H1 (cell line): ENCODE measurements at regions not wholly inside any gene's neighbourhood (a gene's known extent, or its start where the extent isn't known, plus 50 kb on each side); places are given as distances from the start of the nearest gene placed in this dataset.

Experiments used
- CTCF ChIA-PET: fragments of 300-600 bp; sonication (Branson Sonifier 250); formaldehyde crosslinking; loops from one replicate; lab custom pipeline; 2021; ENCODE audit not compliant: partially characterized antibody; lab: Charles Lee
- POLR2A ChIA-PET: fragments of 300-600 bp; sonication (Branson Sonifier 250); formaldehyde crosslinking; loops from one replicate; lab custom pipeline; 2021; ENCODE audit warnings: inconsistent platforms; ENCODE audit not compliant: partially characterized antibody; lab: Charles Lee
- DNase-seq, 2 experiments: peaks; one replicate each; pipeline versions ENCODE4 v3.0.0 to v3.0.0-alpha.2; 2010 to 2022; ENCODE audit warnings: low spot score in 2 of 2, low read depth in 1 of 2, mixed read lengths in 1 of 2
- FAIRE-seq: peaks from 2 replicates; lab custom pipeline; 2011; peaks lifted over from hg19 to GRCh38; lab: Jason Lieb, UNC
- H2AFZ ChIP-seq: 2 replicates; pipeline ENCODE4 v1.8.1; 2012; ENCODE audit warnings: low read length, inconsistent platforms
- H2AK5ac ChIP-seq: 2 replicates; pipeline ENCODE4 v1.6.1; 2013; ENCODE audit warnings: low read depth, low read length
- H2BK120ac ChIP-seq: replicated peaks from 2 replicates; pipeline ENCODE3; 2013; ENCODE audit warnings: low read depth, low read length, inconsistent platforms
- H2BK12ac ChIP-seq: 2 replicates; pipeline ENCODE4 v1.6.1; 2013; ENCODE audit warnings: low read depth, low read length
- H2BK15ac ChIP-seq: 2 replicates; pipeline ENCODE4 v1.6.1; 2013; ENCODE audit warnings: low read length
- H2BK20ac ChIP-seq: 2 replicates; pipeline ENCODE4 v1.6.1; 2013; ENCODE audit warnings: low read length
- H2BK5ac ChIP-seq: 2 replicates; pipeline ENCODE4 v1.6.1; 2013; ENCODE audit warnings: low read depth, low read length
- H3K14ac ChIP-seq: 2 replicates; pipeline ENCODE4 v1.6.1; 2013; ENCODE audit warnings: inconsistent platforms; ENCODE audit not compliant: insufficient read length
- H3K18ac ChIP-seq: 2 replicates; pipeline ENCODE4 v1.6.1; 2013; ENCODE audit warnings: low read length; ENCODE audit errors: extremely low read depth
- H3K23ac ChIP-seq: 2 replicates; pipeline ENCODE4 v1.6.1; 2013; ENCODE audit warnings: inconsistent platforms; ENCODE audit not compliant: insufficient read length
- H3K23me2 ChIP-seq: 2 replicates; pipeline ENCODE4 v1.6.1; 2013; ENCODE audit warnings: low read depth, low read length
- H3K27ac ChIP-seq: 2 replicates; pipeline ENCODE4 v1.6.1; 2011; ENCODE audit warnings: low read depth, low read length, inconsistent platforms
- H3K27me3 ChIP-seq, 4 experiments: replicated peaks in 1 of 4; 1 replicate in 1 of 4; 2 replicates in 3 of 4; pipeline versions ENCODE4 v1.6.1 to v1.8.1; 2011 to 2013; ENCODE audit warnings: low read length in 3 of 4, mild to moderate bottlenecking in 3 of 4, inconsistent platforms in 2 of 4, mixed read lengths in 2 of 4, moderate library complexity in 1 of 4; ENCODE audit not compliant: control insufficient read depth in 3 of 4, insufficient read depth in 3 of 4; ENCODE audit errors: extremely low read depth in 1 of 4
- H3K36me3 ChIP-seq, 4 experiments: 2 replicates each; pipeline versions ENCODE4 v1.6.1 to v1.8.1; 2011 to 2013; ENCODE audit warnings: mild to moderate bottlenecking in 4 of 4, low read length in 3 of 4, moderate library complexity in 2 of 4, control low read depth in 1 of 4, inconsistent platforms in 1 of 4; ENCODE audit not compliant: insufficient read depth in 4 of 4, control insufficient read depth in 2 of 4
- H3K4ac ChIP-seq: replicated peaks from 2 replicates; pipeline ENCODE3; 2013; ENCODE audit warnings: low read length, low read depth, mixed read lengths, inconsistent platforms; ENCODE audit not compliant: insufficient read length
- H3K4me1 ChIP-seq, 4 experiments: replicated peaks in 1 of 4; 1 replicate in 1 of 4; 2 replicates in 3 of 4; pipeline versions ENCODE4 v1.6.1 to v1.8.1; 2011 to 2013; ENCODE audit warnings: low read length in 3 of 4, inconsistent platforms in 2 of 4, mixed read lengths in 1 of 4; ENCODE audit not compliant: insufficient read depth in 4 of 4, control insufficient read depth in 3 of 4
- H3K4me2 ChIP-seq, 2 experiments: 2 replicates each; pipeline versions ENCODE4 v1.6.1 to v1.8.1; 2011 to 2013; ENCODE audit warnings: low read depth in 2 of 2, low read length in 2 of 2, control low read depth in 1 of 2, inconsistent platforms in 1 of 2, mild to moderate bottlenecking in 1 of 2; ENCODE audit not compliant: insufficient read depth in 1 of 2
- H3K4me3 ChIP-seq, 4 experiments: fragments of 200-600, 300-600 bp in 1 of 4; sonication (generic), shearing (Covaris generic), sonication (Bioruptor Twin) in 1 of 4; 2 replicates each; pipeline versions ENCODE4 v1.5.1 to v1.8.1; 2011 to 2016; ENCODE audit warnings: low read length in 4 of 4, low read depth in 3 of 4, control low read depth in 2 of 4, inconsistent platforms in 2 of 4, mild to moderate bottlenecking in 2 of 4, mixed read lengths in 1 of 4, moderate library complexity in 1 of 4; ENCODE audit not compliant: insufficient read depth in 2 of 4; ENCODE audit errors: extremely low read depth in 1 of 4
- H3K56ac ChIP-seq: replicated peaks from 2 replicates; pipeline ENCODE3; 2013; ENCODE audit warnings: low read depth, mild to moderate bottlenecking, mixed read lengths, low read length, inconsistent platforms; ENCODE audit not compliant: insufficient read length
- H3K79me1 ChIP-seq: 2 replicates; pipeline ENCODE4 v1.6.1; 2013; ENCODE audit warnings: low read depth, low read length, control low read depth
- H3K79me2 ChIP-seq, 2 experiments: 2 replicates each; pipeline versions ENCODE4 v1.6.1 to v1.8.1; 2012 to 2013; ENCODE audit warnings: low read length in 2 of 2, mild to moderate bottlenecking in 2 of 2, inconsistent platforms in 1 of 2; ENCODE audit not compliant: insufficient read depth in 2 of 2, control insufficient read depth in 1 of 2
- H3K9ac ChIP-seq, 4 experiments: replicated peaks in 1 of 4; 1 replicate in 1 of 4; 2 replicates in 3 of 4; pipeline versions ENCODE4 v1.6.1 to v1.8.1; 2011 to 2013; ENCODE audit warnings: low read depth in 3 of 4, low read length in 3 of 4, control low read depth in 2 of 4, mild to moderate bottlenecking in 2 of 4, moderate library complexity in 2 of 4, inconsistent platforms in 1 of 4; ENCODE audit errors: extremely low read depth in 1 of 4
- H3K9me3 ChIP-seq, 2 experiments: 2 replicates each; pipeline versions ENCODE4 v1.6.1 to v1.8.1; 2012 to 2013; ENCODE audit warnings: mild to moderate bottlenecking in 2 of 2, moderate library complexity in 2 of 2, control low read depth in 1 of 2, inconsistent platforms in 1 of 2, low read depth in 1 of 2, low read length in 1 of 2, mixed read lengths in 1 of 2; ENCODE audit not compliant: insufficient read depth in 2 of 2
- H4K20me1 ChIP-seq, 2 experiments: replicated peaks in 1 of 2; 2 replicates each; pipeline versions ENCODE3 to v1.8.1; 2011 to 2013; ENCODE audit warnings: inconsistent platforms in 2 of 2, low read length in 2 of 2, mild to moderate bottlenecking in 1 of 2; ENCODE audit not compliant: insufficient read depth in 2 of 2, control insufficient read depth in 1 of 2
- H4K5ac ChIP-seq: 2 replicates; pipeline ENCODE4 v1.6.1; 2013; ENCODE audit warnings: low read length, low read depth, mixed read lengths, inconsistent platforms; ENCODE audit not compliant: insufficient read length
- H4K8ac ChIP-seq: 2 replicates; pipeline ENCODE4 v1.8.0; 2013; ENCODE audit warnings: mild to moderate bottlenecking, moderate library complexity, low read length, inconsistent platforms; ENCODE audit not compliant: insufficient read depth; ENCODE audit errors: extremely low read depth
- H4K91ac ChIP-seq: replicated peaks from 2 replicates; pipeline ENCODE3; 2013; ENCODE audit warnings: low read length, mixed read lengths, inconsistent platforms; ENCODE audit not compliant: insufficient read length
- BRCA1 ChIP-seq: IDR thresholded peaks from 2 replicates; pipeline ENCODE4 v1.6.1; 2012; ENCODE audit warnings: low read depth, low read length, improper control_type of control experiment
- EGR1 ChIP-seq: IDR thresholded peaks from 2 replicates; pipeline ENCODE4 v1.6.1; 2011; ENCODE audit warnings: low read depth, low read length, borderline replicate concordance
- EP300 ChIP-seq, 2 experiments: IDR thresholded peaks; 1 replicate in 1 of 2; 2 replicates in 1 of 2; pipeline ENCODE4 v1.6.1; 2011 to 2012; ENCODE audit warnings: low read depth in 2 of 2, low read length in 2 of 2, mild to moderate bottlenecking in 2 of 2, borderline replicate concordance in 1 of 2, inconsistent platforms in 1 of 2, moderate library complexity in 1 of 2
- EZH2 ChIP-seq: fragments of 200-600 bp; sonication (generic); IDR thresholded peaks from 2 replicates; pipeline ENCODE4 v1.7.1; 2012; ENCODE audit warnings: low read depth, mild to moderate bottlenecking, moderate library complexity, low read length, inconsistent platforms; ENCODE audit not compliant: severe bottlenecking
- KDM5A ChIP-seq: fragments of 200-600 bp; IDR thresholded peaks from 2 replicates; pipeline ENCODE4 v1.7.1; 2012; ENCODE audit warnings: mild to moderate bottlenecking, low read length, inconsistent platforms, mixed read lengths
- NRF1 ChIP-seq: IDR thresholded peaks from 2 replicates; pipeline ENCODE4 v1.6.1; 2011; ENCODE audit warnings: mild to moderate bottlenecking, low read depth, low read length, improper control_type of control experiment
- POLR2A ChIP-seq, 2 experiments: IDR thresholded peaks; 1 replicate in 1 of 2; 2 replicates in 1 of 2; pipeline ENCODE4 v1.6.1; 2011; ENCODE audit warnings: low read depth in 2 of 2, low read length in 2 of 2, mild to moderate bottlenecking in 2 of 2; ENCODE audit errors: control extremely low read depth in 1 of 2
- POU5F1 ChIP-seq: IDR thresholded peaks from 2 replicates; pipeline ENCODE4 v1.6.1; 2011; ENCODE audit warnings: low read depth, mild to moderate bottlenecking, low read length, moderate library complexity
- SAP30 ChIP-seq: fragments of 300-600 bp; sonication (generic); IDR thresholded peaks from 2 replicates; pipeline ENCODE4 v1.7.1; 2012; ENCODE audit warnings: low read length, moderate library complexity, mild to moderate bottlenecking, inconsistent platforms; ENCODE audit not compliant: insufficient read depth, insufficient replicate concordance
- SIRT6 ChIP-seq: IDR thresholded peaks from one replicate; pipeline ENCODE4 v1.7.1; 2012; ENCODE audit warnings: low read length, inconsistent platforms
- SIX5 ChIP-seq: IDR thresholded peaks from 2 replicates; pipeline ENCODE4 v1.6.1; 2011; ENCODE audit warnings: mild to moderate bottlenecking, low read depth, low read length
- TBP ChIP-seq: IDR thresholded peaks from 2 replicates; pipeline ENCODE4 v1.6.1; 2011; ENCODE audit warnings: low read depth, low read length, improper control_type of control experiment
- YY1 ChIP-seq: IDR thresholded peaks from 2 replicates; pipeline ENCODE4 v1.6.1; 2011; ENCODE audit warnings: low read depth, mild to moderate bottlenecking, low read length
- WGBS, 2 experiments: shearing (Covaris generic) in 1 of 2; methylation state at CpG; one replicate each; pipeline versions ENCODE4 v1.1.6 to v1.1.7; 2013 to 2015; ENCODE audit warnings: low lambda C conversion rate in 2 of 2, mixed read lengths in 2 of 2, inconsistent platforms in 1 of 2, low coverage in 1 of 2, missing lambda C conversion rate in 1 of 2; ENCODE audit not compliant: insufficient replicate concordance in 2 of 2, insufficient coverage in 1 of 2, insufficient read length in 1 of 2; ENCODE audit errors: extremely low coverage in 1 of 2, missing lambda C conversion rate in 1 of 2; 5-methylcytosine and 5-hydroxymethylcytosine counted together
- TF ChIP-seq, protein P1 (sequence below): IDR thresholded peaks from 2 replicates; pipeline ENCODE4 v1.6.1; 2012; ENCODE audit warnings: inconsistent platforms

DNA sequence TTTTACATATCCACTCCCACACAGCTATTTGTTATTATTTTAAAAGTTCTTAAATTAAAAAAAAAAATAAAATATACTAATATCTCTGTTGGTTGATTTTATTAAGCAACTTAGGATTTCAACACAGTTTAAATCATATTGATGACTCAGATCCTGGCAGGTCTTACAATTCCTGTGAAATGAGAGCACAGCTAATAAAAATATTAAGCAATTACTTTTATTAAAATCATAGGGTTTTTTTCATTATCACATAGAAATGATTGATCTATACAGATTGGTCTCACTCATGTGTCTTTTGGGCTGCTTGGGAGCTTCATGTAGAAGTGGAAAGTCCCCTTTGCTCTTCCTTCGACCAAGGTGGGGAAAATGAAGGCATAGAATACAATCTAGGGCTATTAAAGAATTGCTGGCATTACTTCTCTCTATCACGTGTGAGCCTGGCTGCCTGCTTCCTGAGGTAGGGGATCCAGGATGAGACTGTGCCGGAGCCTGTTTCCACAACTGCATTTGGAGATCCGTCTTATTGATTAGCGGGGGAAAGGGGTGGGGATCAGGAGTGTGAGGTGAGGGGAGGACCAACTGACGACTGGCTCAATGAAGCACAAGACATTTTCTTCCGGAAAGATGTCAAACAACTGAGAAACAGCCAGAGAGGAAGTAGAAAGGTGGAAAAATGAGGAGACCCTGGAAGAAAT, 858.0 kb downstream of the USP25 start:
- H3K36me3 ChIP-seq, result no peaks in the 10 kb centered on the region
- peak overlapping the region; percentile 66 to 77 for H3K4me2 ChIP-seq
- H3K56ac ChIP-seq, result no peak overlapping the region
- H3K23ac ChIP-seq, result no peak overlapping the region
- no peak overlapping the region for H3K14ac ChIP-seq
- no peak overlapping the region for H3K4ac ChIP-seq
- H2BK20ac ChIP-seq, result no peak overlapping the region
- no peaks in the 10 kb centered on the region for H3K79me2 ChIP-seq
- H3K18ac ChIP-seq, result no peak overlapping the region
- H3K4me1 ChIP-seq, result peaks cover 0 to 3% (median 2%) of the 10 kb centered on the region in 4 experiments; a peak in 4 of 7 replicates
- peak overlapping the region; percentile 25 to 52 (median 33); a peak in 5 of 8 replicates for H3K4me3 ChIP-seq
- no peaks in the 10 kb centered on the region for H4K20me1 ChIP-seq
- H3K23me2 ChIP-seq, result no peaks in the 10 kb centered on the region
- no peaks in the 10 kb centered on the region for H3K27me3 ChIP-seq
- peak overlapping the region; percentile 76; the same call in 1 of the 2 replicates for H2AFZ ChIP-seq
- 0 out of 2 replicates have a peak overlapping the region, but pooled peaks have one; percentile 30 for H2BK12ac ChIP-seq
- H3K9ac ChIP-seq, result no peak overlapping the region
- H4K91ac ChIP-seq, result no peak overlapping the region
- no peaks in the 10 kb centered on the region for H3K79me1 ChIP-seq
- ChIA-PET CTCF (interaction anchor here (0.7 kb wide), 1 partner anchor 24 kb away, joined by 4 read pairs; no protein-coding TSS in a partner anchor), POLR2A (no interaction called here)
- H4K5ac ChIP-seq, result no peak overlapping the region
- no peak overlapping the region for H2BK120ac ChIP-seq
- no peak overlapping the region for H2BK15ac ChIP-seq
- H2BK5ac ChIP-seq, result no peak overlapping the region
- no peak overlapping the region for H2AK5ac ChIP-seq
- H3K9me3 ChIP-seq, result no peaks in the 10 kb centered on the region
- 55% methylated on average over 7 of the region's 7 CpGs; no CpG with 5 or more reads in 1 of the 2 experiments for WGBS, 2 experiments
- FAIRE-seq, result no peak
- no peak overlapping the region for H4K8ac ChIP-seq
- DNase-seq, result no peak
- H3K27ac ChIP-seq, result no peak overlapping the region
- TF ChIP-seq SIRT6, result no peak
- no peak for TF ChIP-seq NRF1
- TF ChIP-seq SAP30, result no peak
- TF ChIP-seq SIX5, result no peak
- TF ChIP-seq, protein P1, sequence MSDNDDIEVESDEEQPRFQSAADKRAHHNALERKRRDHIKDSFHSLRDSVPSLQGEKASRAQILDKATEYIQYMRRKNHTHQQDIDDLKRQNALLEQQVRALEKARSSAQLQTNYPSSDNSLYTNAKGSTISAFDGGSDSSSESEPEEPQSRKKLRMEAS, result no peak
- TF ChIP-seq KDM5A, result no peak
- no peak for TF ChIP-seq EGR1
- TF ChIP-seq EP300 (IDR thresholded peaks at IDR 0.05; ENCODE audit: borderline replicate concordance in 1 of 2, low read depth in 2 of 2, low read length in 2 of 2), result no peak
- TF ChIP-seq POLR2A (IDR thresholded peaks at IDR 0.05; ENCODE audit: control extremely low read depth in 1 of 2, low read depth in 2 of 2, low read length in 2 of 2), result no peak
- TF ChIP-seq YY1, result no peak
- no peak for TF ChIP-seq EZH2
- TF ChIP-seq BRCA1, result no peak
- TF ChIP-seq TBP, result no peak
- no peak for TF ChIP-seq POU5F1
